Bronchial epithelial cell (primary cell): ENCODE measurements at regions not wholly inside any gene's neighbourhood (a gene's known extent, or its start where the extent isn't known, plus 50 kb on each side); places are given as distances from the start of the nearest gene placed in this dataset.

Experiments
- DNase-seq: peaks from one replicate; pipeline ENCODE4 v3.0.0-alpha.2; 2010; ENCODE audit warnings: low read depth
- FAIRE-seq: peaks from 2 replicates; lab custom pipeline; 2011; peaks lifted over from hg19 to GRCh38; lab: Jason Lieb, UNC
- H3K27me3 ChIP-seq: 2 replicates; pipeline ENCODE4 v1.5.1; 2011; ENCODE audit warnings: low read length; ENCODE audit not compliant: control insufficient read depth, insufficient read depth
- H3K36me3 ChIP-seq: 2 replicates; pipeline ENCODE4 v1.5.1; 2011; ENCODE audit warnings: low read length; ENCODE audit not compliant: control insufficient read depth, insufficient read depth
- H3K4me3 ChIP-seq: 2 replicates; pipeline ENCODE4 v1.5.1; 2011; ENCODE audit warnings: mild to moderate bottlenecking, low read depth, low read length, control low read depth
- TF ChIP-seq, protein P1 (sequence below): IDR thresholded peaks from 2 replicates; pipeline ENCODE4 v1.5.1; 2011; ENCODE audit warnings: mild to moderate bottlenecking, moderate library complexity, low read length, control low read depth, inconsistent platforms; ENCODE audit not compliant: insufficient read depth, severe bottlenecking

DNA sequence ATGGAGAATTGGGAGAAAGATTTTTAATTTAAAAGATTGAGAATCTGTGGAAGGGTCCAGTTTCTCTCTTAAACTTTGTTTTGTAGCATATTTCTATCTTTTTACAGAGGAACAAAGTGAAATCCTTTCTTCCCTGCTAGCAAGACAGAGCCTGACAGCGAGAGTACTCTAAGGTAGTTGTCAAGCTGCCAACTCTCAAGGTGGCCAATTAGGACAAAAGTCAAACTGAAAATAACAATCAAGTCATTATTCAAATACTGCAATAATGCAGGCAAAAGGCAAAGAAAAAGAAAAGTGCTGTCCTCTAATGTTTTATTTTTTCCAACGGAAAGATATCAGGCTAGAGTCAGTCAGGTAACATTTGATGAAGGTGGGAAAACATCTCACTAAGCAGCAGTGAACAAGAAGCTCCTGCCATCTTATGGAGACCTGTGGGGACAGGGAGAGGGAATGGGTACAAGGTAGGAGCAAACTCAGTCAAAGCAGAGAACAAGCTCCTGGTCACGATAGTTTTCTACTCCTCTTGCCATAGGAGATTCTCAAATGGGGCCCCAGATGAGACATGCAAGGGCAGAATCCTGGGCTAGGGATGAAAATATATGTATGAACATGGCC, 801.9 kb upstream of the SLITRK1 start:
- Histone ChIP-seq H3K4me3 (no peak overlapping the region), H3K36me3 (no peaks in the 10 kb centered on the region), H3K27me3 (no peaks in the 10 kb centered on the region)
- TF ChIP-seq, protein P1, sequence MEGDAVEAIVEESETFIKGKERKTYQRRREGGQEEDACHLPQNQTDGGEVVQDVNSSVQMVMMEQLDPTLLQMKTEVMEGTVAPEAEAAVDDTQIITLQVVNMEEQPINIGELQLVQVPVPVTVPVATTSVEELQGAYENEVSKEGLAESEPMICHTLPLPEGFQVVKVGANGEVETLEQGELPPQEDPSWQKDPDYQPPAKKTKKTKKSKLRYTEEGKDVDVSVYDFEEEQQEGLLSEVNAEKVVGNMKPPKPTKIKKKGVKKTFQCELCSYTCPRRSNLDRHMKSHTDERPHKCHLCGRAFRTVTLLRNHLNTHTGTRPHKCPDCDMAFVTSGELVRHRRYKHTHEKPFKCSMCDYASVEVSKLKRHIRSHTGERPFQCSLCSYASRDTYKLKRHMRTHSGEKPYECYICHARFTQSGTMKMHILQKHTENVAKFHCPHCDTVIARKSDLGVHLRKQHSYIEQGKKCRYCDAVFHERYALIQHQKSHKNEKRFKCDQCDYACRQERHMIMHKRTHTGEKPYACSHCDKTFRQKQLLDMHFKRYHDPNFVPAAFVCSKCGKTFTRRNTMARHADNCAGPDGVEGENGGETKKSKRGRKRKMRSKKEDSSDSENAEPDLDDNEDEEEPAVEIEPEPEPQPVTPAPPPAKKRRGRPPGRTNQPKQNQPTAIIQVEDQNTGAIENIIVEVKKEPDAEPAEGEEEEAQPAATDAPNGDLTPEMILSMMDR = no peak
- FAIRE-seq = no peak
- DNase-seq = no peak

DNA sequence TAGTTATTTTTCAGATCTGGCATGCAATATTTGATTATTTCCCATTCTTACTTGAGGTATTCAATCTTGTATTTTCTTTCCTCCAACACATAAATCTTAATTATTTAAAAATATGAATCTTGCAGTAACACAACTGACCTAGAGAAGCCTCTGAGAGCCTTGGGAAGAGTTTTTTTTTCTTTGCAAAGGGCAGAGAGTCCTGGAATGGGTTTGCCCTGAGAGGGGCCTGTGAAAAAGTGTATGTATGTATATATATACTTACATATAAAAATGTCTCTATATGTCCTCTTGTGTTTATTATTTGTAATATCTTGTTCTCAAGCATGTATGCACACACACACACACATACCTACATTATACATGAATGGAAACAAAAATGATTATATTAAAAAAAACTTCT, 801.2 kb upstream of the SLITRK1 start:
- FAIRE-seq (no peak), DNase-seq (no peak)
- Histone ChIP-seq H3K36me3 (no peaks in the 10 kb centered on the region), H3K4me3 (no peak overlapping the region), H3K27me3 (no peaks in the 10 kb centered on the region)
- TF ChIP-seq, protein P1 = no peak

DNA sequence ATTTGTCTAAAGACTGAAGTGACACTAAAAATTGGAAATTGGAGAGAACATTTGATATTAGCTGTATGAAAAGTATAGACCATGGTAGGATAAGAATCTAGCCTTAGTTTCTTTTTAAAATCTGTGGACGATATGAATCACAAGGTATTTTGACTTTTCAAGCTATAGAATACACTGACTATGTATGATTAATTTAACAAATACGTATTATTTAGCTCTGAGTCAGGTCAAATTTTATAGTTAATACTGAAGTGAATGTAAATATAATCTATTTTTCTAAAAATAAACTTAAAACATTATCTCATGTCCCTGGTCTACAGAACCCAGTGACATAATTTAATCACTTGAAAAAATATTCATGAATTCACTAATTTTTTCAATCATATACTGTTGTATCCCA, 795.6 kb upstream of the SLITRK1 start:
- DNase-seq = no peak
- no peak for FAIRE-seq
- Histone ChIP-seq H3K27me3 (no peaks in the 10 kb centered on the region), H3K4me3 (no peak overlapping the region), H3K36me3 (no peaks in the 10 kb centered on the region)
- TF ChIP-seq, protein P1 = no peak

DNA sequence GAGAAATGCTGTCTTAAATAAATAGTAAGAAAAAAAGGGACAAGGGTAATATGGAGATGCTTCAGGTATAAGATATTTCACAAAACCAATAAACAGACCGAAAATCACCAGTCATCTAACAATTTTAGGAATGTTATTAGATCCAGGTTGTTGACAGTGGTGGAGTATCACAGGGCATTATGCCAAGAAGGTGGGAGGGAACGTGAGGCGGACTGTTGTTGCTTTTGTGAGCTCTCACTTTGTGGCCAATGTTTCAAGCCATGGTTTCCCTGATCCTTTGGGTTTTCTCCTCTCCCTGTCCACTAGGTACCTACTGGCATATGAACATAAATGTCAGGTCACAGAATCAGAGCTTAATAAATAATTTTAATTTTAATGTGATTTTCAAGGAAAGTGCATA, 790.3 kb upstream of the SLITRK1 start:
- no peak for DNase-seq
- Histone ChIP-seq H3K27me3 (no peaks in the 10 kb centered on the region), H3K4me3 (no peak overlapping the region), H3K36me3 (no peaks in the 10 kb centered on the region)
- TF ChIP-seq, protein P1 = no peak
- FAIRE-seq = no peak

DNA sequence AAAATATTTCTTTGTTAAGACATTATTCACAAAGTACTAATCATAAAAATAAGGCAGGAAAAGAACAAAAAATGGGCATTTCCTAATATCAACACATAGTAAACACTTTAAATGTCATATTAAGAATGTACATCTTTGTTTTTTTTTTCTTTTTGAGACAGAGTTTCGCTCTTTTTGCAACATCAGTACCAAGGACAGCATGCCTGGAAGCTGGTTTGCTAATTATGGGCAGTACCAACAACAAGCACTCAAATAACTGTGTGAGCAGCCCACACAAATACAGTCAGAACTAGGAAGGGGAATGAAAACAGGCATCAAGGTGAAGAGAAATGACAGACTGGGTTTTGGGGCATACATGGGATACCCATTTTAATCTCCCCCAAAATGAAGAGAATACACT, 788.0 kb upstream of the SLITRK1 start:
- Histone ChIP-seq H3K36me3 (no peaks in the 10 kb centered on the region), H3K27me3 (no peaks in the 10 kb centered on the region), H3K4me3 (no peak overlapping the region)
- TF ChIP-seq, protein P1 = no peak
- DNase-seq (no peak), FAIRE-seq (no peak)

DNA sequence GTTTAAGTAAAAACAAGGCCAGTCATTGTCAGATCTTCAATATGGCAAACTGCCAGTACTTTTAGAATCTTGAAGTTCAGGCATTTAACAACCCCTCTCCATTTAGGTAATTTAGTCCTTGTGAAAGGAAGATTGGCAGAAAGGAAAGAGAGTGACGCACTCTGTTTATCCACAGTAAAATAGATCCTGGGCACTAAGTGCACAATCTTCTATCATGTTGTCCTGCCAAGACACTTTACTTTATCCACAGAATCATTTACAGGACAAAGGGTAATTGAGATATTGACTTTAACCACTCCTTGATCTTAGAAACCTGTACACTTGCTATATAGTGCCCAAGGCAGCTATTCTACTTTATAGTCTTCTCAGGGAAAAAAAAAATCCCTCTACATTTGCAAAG, 786.4 kb upstream of the SLITRK1 start:
- H3K27me3 ChIP-seq = no peaks in the 10 kb centered on the region
- DNase-seq (no peak), FAIRE-seq (no peak)
- TF ChIP-seq, protein P1 = no peak
- no peak overlapping the region for H3K4me3 ChIP-seq
- H3K36me3 ChIP-seq = no peaks in the 10 kb centered on the region
